Mesendoderm (in vitro differentiated cells): ENCODE measurements at regions not wholly inside any gene's neighbourhood (a gene's known extent, or its start where the extent isn't known, plus 50 kb on each side); places are given as distances from the start of the nearest gene placed in this dataset.
A peak's percentile ranks its signal among the peaks of the same experiment; 100 is the strongest.
"Not testable (repeated sequence)": the region's sequence is repeated elsewhere in the genome, so short reads cannot be mapped to it uniquely, and the experiment has no call there.

ENCODE experiments used
- DNase-seq: peaks from one replicate; pipeline ENCODE4 v3.0.0; 2013
- H2AK5ac ChIP-seq: 2 replicates; pipeline ENCODE4 v1.6.1; 2013; ENCODE audit warnings: low read length, inconsistent platforms
- H2BK120ac ChIP-seq: 2 replicates; pipeline ENCODE4 v1.6.1; 2013; ENCODE audit warnings: low read depth, mild to moderate bottlenecking, low read length, moderate library complexity, mixed read lengths
- H2BK15ac ChIP-seq: replicated peaks from 2 replicates; pipeline ENCODE4 v1.6.1; 2013; ENCODE audit warnings: low read depth, mild to moderate bottlenecking, moderate library complexity
- H2BK5ac ChIP-seq: 2 replicates; pipeline ENCODE4 v1.6.1; 2013; ENCODE audit warnings: low read length, inconsistent platforms
- H3K18ac ChIP-seq: 2 replicates; pipeline ENCODE4 v1.6.1; 2013; ENCODE audit warnings: mild to moderate bottlenecking, low read length, mixed read lengths
- H3K23ac ChIP-seq: one replicate; pipeline ENCODE4 v1.6.1; 2013; ENCODE audit warnings: low read length
- H3K27ac ChIP-seq: 2 replicates; pipeline ENCODE4 v1.5.1; 2013; ENCODE audit warnings: low read depth, mild to moderate bottlenecking, inconsistent platforms, low read length, moderate library complexity
- H3K27me3 ChIP-seq: 2 replicates; pipeline ENCODE4 v1.6.1; 2013; ENCODE audit warnings: low read length, control low read depth, mild to moderate bottlenecking, inconsistent platforms; ENCODE audit not compliant: insufficient read depth, poor library complexity
- H3K36me3 ChIP-seq: 2 replicates; pipeline ENCODE4 v1.6.1; 2013; ENCODE audit warnings: low read length, inconsistent platforms; ENCODE audit not compliant: control insufficient read depth, insufficient read depth
- H3K4ac ChIP-seq: one replicate; pipeline ENCODE4 v1.6.1; 2013; ENCODE audit warnings: low read depth, mild to moderate bottlenecking, low read length, moderate library complexity
- H3K4me1 ChIP-seq: 2 replicates; pipeline ENCODE4 v1.6.1; 2013; ENCODE audit warnings: low read depth, low read length, inconsistent platforms; ENCODE audit not compliant: control insufficient read depth
- H3K4me2 ChIP-seq: 2 replicates; pipeline ENCODE4 v1.6.1; 2013; ENCODE audit warnings: low read length
- H3K4me3 ChIP-seq: 2 replicates; pipeline ENCODE4 v1.5.1; 2013; ENCODE audit warnings: mild to moderate bottlenecking, low read length
- H3K56ac ChIP-seq: one replicate; pipeline ENCODE4 v1.6.1; 2013; ENCODE audit warnings: low read length
- H3K79me1 ChIP-seq: 2 replicates; pipeline ENCODE4 v1.6.1; 2013; ENCODE audit warnings: low read length, inconsistent platforms
- H3K79me2 ChIP-seq: 2 replicates; pipeline ENCODE4 v1.6.1; 2013; ENCODE audit warnings: mild to moderate bottlenecking, low read length; ENCODE audit not compliant: control insufficient read depth, insufficient read depth
- H3K9ac ChIP-seq: 2 replicates; pipeline ENCODE4 v1.6.1; 2013; ENCODE audit warnings: low read length, inconsistent platforms
- H4K5ac ChIP-seq: one replicate; pipeline ENCODE4 v1.6.1; 2013; ENCODE audit warnings: low read length
- H4K8ac ChIP-seq: one replicate; pipeline ENCODE4 v1.6.1; 2013; ENCODE audit warnings: low read depth, mild to moderate bottlenecking, control low read depth, low read length, moderate library complexity
- WGBS: extraction: QIAGEN DNeasy Blood & Tissue Kit; methylation state at CpG from one replicate; pipeline ENCODE4 v1.1.7; 2013; ENCODE audit warnings: low lambda C conversion rate, missing lambda C conversion rate; ENCODE audit not compliant: insufficient coverage; ENCODE audit errors: extremely low coverage; 5-methylcytosine and 5-hydroxymethylcytosine counted together

DNA sequence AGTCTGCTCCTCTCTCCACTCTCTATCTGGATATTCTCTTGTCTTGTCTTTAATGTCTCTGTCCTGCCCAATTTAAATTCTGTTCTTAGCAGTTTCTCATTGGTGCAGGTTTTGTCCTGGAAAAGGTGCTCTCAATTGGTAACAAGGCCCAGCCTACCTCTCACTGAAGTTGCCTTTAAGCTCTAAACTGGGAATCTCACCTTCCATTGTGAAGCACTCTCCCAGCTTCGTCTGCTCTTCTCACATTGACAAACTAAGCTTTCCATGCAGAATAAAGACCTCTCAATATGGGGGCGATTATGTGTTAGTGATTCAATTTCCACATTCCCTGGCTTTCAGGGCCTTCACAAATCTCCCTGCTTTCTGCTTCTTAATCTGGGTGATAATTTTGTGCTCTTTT, 1712.2 kb downstream of the GRIK2 start:
- no peak overlapping the region for H3K4me2 ChIP-seq
- H3K27me3 ChIP-seq, result no peaks in the 10 kb centered on the region
- H3K18ac ChIP-seq, result no peak overlapping the region
- no peak overlapping the region for H4K5ac ChIP-seq
- H3K36me3 ChIP-seq, result no peaks in the 10 kb centered on the region
- no CpG with 5 or more reads among the region's 2 CpGs for WGBS
- H2AK5ac ChIP-seq, result no peak overlapping the region
- no peak overlapping the region for H3K4ac ChIP-seq
- no peaks in the 10 kb centered on the region for H3K79me1 ChIP-seq
- H2BK120ac ChIP-seq, result no peak overlapping the region
- H3K27ac ChIP-seq, result no peak overlapping the region
- H3K79me2 ChIP-seq, result no peaks in the 10 kb centered on the region
- no peak overlapping the region for H3K23ac ChIP-seq
- no peak overlapping the region for H2BK5ac ChIP-seq
- no peak overlapping the region for H3K4me3 ChIP-seq
- no peak overlapping the region for H3K9ac ChIP-seq
- H3K4me1 ChIP-seq, result no peaks in the 10 kb centered on the region
- no peak overlapping the region for H4K8ac ChIP-seq
- no peak overlapping the region for H2BK15ac ChIP-seq
- DNase-seq, result peak; percentile 42
- H3K56ac ChIP-seq, result no peak overlapping the region

DNA sequence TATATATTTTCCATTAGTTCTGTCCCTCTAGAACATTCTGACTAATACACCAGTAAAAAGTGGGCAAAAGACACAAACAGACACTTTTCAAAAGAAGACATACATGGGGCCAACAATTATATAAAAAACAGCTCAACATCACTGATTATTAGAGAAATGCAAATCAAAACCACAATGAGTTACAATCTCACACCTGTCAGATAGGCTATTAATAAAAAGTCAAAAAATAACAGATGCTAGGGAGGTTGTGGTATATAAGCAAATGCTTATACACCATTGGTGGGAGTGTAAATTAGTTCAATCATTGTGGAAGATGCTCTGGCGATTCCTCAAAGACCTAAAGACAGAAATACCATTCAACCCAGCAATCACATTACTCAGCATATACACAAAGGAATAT, 1707.8 kb downstream of the GRIK2 start:
- Histone ChIP-seq H3K9ac (no peak overlapping the region), H3K27me3 (no peaks in the 10 kb centered on the region), H3K4me2 (no peak overlapping the region), H3K18ac (no peak overlapping the region), H3K4me3 (no peak overlapping the region), H2BK15ac (no peak overlapping the region), H3K36me3 (no peaks in the 10 kb centered on the region), H3K23ac (no peak overlapping the region), H3K27ac (no peak overlapping the region), H4K8ac (no peak overlapping the region), H3K4me1 (no peaks in the 10 kb centered on the region), H3K4ac (no peak overlapping the region), H2AK5ac (no peak overlapping the region), H2BK120ac (no peak overlapping the region), H3K79me1 (no peaks in the 10 kb centered on the region), H4K5ac (no peak overlapping the region), H3K79me2 (no peaks in the 10 kb centered on the region), H2BK5ac (no peak overlapping the region), H3K56ac (no peak overlapping the region)
- no CpG with 5 or more reads among the region's 1 CpG for WGBS
- no peak for DNase-seq

DNA sequence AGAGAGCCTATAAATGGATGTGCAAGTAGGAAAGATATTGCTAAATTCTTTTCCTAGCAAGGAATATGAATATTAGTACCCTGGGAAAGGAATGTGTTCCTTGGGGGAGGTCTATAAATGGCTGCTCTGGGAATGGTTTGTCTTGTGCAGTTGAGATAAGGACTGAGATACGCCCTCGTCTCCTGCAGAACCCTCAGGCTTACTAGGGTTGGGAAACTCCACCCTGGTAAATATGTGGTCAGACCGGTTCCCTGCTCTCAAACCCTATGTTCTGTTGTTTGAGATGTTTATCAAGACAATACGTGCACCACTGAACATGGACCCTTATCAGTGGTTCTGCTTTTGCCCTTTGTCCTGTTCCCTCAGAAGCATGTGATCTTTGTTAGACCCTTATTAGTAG, 1698.9 kb downstream of the GRIK2 start:
- H3K4ac ChIP-seq, H3K9ac ChIP-seq, H3K27ac ChIP-seq, H4K5ac ChIP-seq, H3K36me3 ChIP-seq, H3K18ac ChIP-seq, H2BK120ac ChIP-seq, H3K4me3 ChIP-seq, H2BK5ac ChIP-seq, H3K79me2 ChIP-seq, H3K79me1 ChIP-seq, H4K8ac ChIP-seq, H3K23ac ChIP-seq, H3K56ac ChIP-seq, H3K4me1 ChIP-seq, H2AK5ac ChIP-seq, H3K27me3 ChIP-seq, H3K4me2 ChIP-seq, H2BK15ac ChIP-seq: not testable (repeated sequence)
- peak; percentile 8 for DNase-seq
- WGBS, result no CpG with 5 or more reads among the region's 4 CpGs

GRCh38 chr6:103085801-103086200, 1692.3 kb downstream of the GRIK2 start:
- Histone ChIP-seq H3K9ac (no peak overlapping the region), H2AK5ac (no peak overlapping the region), H3K4me2 (no peak overlapping the region), H3K18ac (no peak overlapping the region), H3K4me3 (no peak overlapping the region), H4K5ac (no peak overlapping the region), H3K27me3 (no peaks in the 10 kb centered on the region), H3K4me1 (no peaks in the 10 kb centered on the region), H3K79me2 (no peaks in the 10 kb centered on the region), H2BK5ac (no peak overlapping the region), H3K27ac (no peak overlapping the region), H3K79me1 (no peaks in the 10 kb centered on the region), H3K23ac (no peak overlapping the region), H2BK15ac (no peak overlapping the region), H2BK120ac (no peak overlapping the region), H3K4ac (no peak overlapping the region), H3K36me3 (no peaks in the 10 kb centered on the region), H4K8ac (no peak overlapping the region), H3K56ac (no peak overlapping the region)
- no peak for DNase-seq

GRCh38 chr6:103081876-103082630, 1688.5 kb downstream of the GRIK2 start:
- Histone ChIP-seq H2BK15ac (no peak overlapping the region), H3K27ac (no peak overlapping the region)

DNA sequence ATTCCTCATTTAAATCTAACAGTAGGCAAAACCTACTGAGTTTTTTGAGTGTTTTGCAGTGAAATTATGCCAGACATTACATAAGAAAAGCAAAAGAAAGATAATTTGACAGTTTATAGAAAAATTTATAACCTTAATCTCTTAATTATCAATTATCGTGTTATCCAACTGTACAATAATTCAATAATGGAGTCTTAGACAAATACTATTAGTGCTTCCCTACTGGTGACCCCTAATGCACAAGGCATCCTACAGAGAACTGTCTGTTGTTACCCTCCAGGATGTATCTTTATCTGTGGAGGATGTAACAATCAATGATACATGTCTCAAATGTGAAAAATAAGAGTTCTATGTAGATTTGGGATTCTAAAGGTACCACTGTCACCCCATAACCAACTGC, 1687.6 kb downstream of the GRIK2 start:
- Histone ChIP-seq H3K79me2 (no peaks in the 10 kb centered on the region), H2BK15ac (no peak overlapping the region), H2BK5ac (no peak overlapping the region), H2BK120ac (no peak overlapping the region), H3K4ac (no peak overlapping the region), H3K18ac (no peak overlapping the region), H2AK5ac (no peak overlapping the region), H3K23ac (no peak overlapping the region), H3K9ac (no peak overlapping the region), H4K5ac (no peak overlapping the region), H3K4me2 (no peak overlapping the region), H3K36me3 (no peaks in the 10 kb centered on the region), H3K79me1 (no peaks in the 10 kb centered on the region), H3K56ac (no peak overlapping the region), H3K27ac (no peak overlapping the region), H4K8ac (no peak overlapping the region), H3K4me3 (no peak overlapping the region), H3K4me1 (no peaks in the 10 kb centered on the region), H3K27me3 (no peaks in the 10 kb centered on the region)
- no peak for DNase-seq
- WGBS, result no CpG with 5 or more reads among the region's 1 CpG

More at GRCh38 chr6:103081876-103082630, 1688.5 kb downstream of the GRIK2 start:
- Histone ChIP-seq H3K27me3 (no peaks in the 10 kb centered on the region), H3K23ac (no peak overlapping the region), H3K9ac (no peak overlapping the region), H4K8ac (no peak overlapping the region), H3K79me2 (no peaks in the 10 kb centered on the region), H3K18ac (no peak overlapping the region), H3K4me2 (no peak overlapping the region), H3K4me1 (no peaks in the 10 kb centered on the region), H3K79me1 (no peaks in the 10 kb centered on the region), H2AK5ac (no peak overlapping the region), H3K36me3 (no peaks in the 10 kb centered on the region), H3K56ac (no peak overlapping the region), H2BK5ac (no peak overlapping the region), H2BK120ac (no peak overlapping the region), H3K4ac (no peak overlapping the region), H3K4me3 (no peak overlapping the region), H4K5ac (no peak overlapping the region)
- DNase-seq, result no peak
- WGBS, result no CpG with 5 or more reads among the region's 6 CpGs
